ENCODE measurements at regions not wholly inside any gene's neighbourhood (a gene's known extent, or its start where the extent isn't known, plus 50 kb on each side); places are given as distances from the start of the nearest gene placed in this dataset.

DNA sequence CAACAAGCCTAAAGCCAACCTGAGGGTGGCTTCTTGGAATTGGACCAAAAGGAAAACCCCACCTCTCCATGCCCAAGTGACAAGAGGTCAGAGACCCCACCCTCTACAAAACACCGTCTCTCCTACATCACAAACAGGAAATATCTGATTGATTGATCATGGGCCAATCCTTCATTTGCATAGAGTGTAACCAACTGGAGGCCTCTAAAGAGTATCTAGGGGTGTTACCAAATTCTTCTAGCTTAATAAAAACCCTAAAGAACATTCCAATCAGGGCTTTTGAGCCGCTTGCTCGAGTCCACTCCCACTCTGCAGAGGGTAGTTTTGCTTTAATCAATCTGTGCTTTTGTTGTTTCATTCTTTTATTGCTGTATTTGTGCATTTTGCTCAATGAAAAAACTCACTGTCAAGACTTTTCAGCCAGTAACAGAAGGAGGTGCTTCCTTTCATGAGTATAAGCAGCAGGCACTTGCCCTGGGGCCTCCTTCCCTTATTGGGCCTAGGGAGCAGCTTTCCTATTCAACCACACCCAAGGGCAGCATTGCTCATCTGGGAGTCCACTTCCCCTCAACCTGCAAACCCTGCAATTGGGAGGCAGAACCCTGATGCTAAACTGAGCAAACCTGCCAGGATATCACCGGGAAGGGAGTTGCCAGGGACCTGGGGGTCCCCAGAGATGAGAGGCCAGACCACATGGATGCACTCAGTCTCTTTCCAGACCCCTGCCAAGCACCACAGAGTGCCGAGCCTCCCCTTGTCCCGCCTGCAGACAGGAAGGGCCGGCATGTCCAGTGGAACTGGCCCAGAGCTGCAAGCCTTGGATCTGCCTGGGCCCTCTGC is 154.3 kb upstream of the VSTM2B start:
- Histone ChIP-seq H3K4me3 (no peak overlapping the region), H3K9me3 (no peaks in the 10 kb centered on the region), H3K36me3 (no peaks in the 10 kb centered on the region), H3K27me3 (no peaks in the 10 kb centered on the region), H3K27ac (no peak overlapping the region), H3K4me1 (no peaks in the 10 kb centered on the region)
- WGBS (ENCODE audit: insufficient coverage, low coverage, low lambda C conversion rate, missing lambda C conversion rate), result 17% methylated on average over 3 of the region's 7 CpGs
- intact Hi-C loops (cut with DNase I), result no loop called here
- TF ChIP-seq CTCF (IDR thresholded peaks at IDR 0.05) (no peak), POLR2A (IDR thresholded peaks at IDR 0.05) (no peak)
- ATAC-seq, result peak in 1 of 4 donors; percentile 16
- no peak for DNase-seq

- no peak for TF ChIP-seq POLR2A (IDR thresholded peaks at IDR 0.05)
- no peak for TF ChIP-seq CTCF (IDR thresholded peaks at IDR 0.05)
- intact Hi-C loops (cut with DNase I), result no loop called here
- Histone ChIP-seq H3K4me1 (no peaks in the 10 kb centered on the region), H3K27ac (no peak overlapping the region), H3K4me3 (no peak overlapping the region), H3K27me3 (no peaks in the 10 kb centered on the region), H3K36me3 (no peaks in the 10 kb centered on the region), H3K9me3 (no peaks in the 10 kb centered on the region)
- ATAC-seq (no peak), DNase-seq (no peak)
- 18% methylated on average over 2 of the region's 5 CpGs for WGBS (ENCODE audit: insufficient coverage, low coverage, low lambda C conversion rate, missing lambda C conversion rate)
Observed at GRCh38 chr19:29372091-29372415, 153.7 kb upstream of the VSTM2B start.

DNA sequence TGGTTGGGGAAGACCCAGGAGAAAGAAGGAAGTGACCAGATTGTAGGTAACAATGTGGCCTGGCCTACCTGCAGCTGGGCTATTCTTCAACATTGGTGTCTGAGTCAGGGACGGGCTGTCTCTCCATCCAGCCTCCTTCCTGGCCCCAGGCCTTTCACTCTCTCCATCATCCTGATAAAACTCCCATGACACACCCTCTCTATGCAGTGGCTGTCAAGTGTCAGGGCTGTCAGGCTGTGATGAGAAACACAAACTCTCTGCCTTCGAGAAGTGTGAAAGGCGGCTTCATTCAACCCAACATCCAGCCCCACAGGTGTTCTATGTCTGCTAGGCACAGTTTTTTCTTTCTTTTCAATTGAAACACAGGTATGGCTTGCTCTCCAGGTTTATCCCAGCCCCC is 153.3 kb upstream of the VSTM2B start:
- no peaks in the 10 kb centered on the region for H3K4me1 ChIP-seq
- no peaks in the 10 kb centered on the region for H3K9me3 ChIP-seq
- H3K36me3 ChIP-seq, result no peaks in the 10 kb centered on the region
- H3K27me3 ChIP-seq, result no peaks in the 10 kb centered on the region
- DNase-seq, result no peak
- no peak overlapping the region for H3K4me3 ChIP-seq
- 49% methylated on average over 3 of the region's 3 CpGs for WGBS (ENCODE audit: insufficient coverage, low coverage, low lambda C conversion rate, missing lambda C conversion rate)
- no peak overlapping the region for H3K27ac ChIP-seq
- TF ChIP-seq POLR2A (IDR thresholded peaks at IDR 0.05), result no peak
- TF ChIP-seq CTCF (IDR thresholded peaks at IDR 0.05), result no peak
- intact Hi-C loops (cut with DNase I), result no loop called here
- ATAC-seq, result no peak

DNA sequence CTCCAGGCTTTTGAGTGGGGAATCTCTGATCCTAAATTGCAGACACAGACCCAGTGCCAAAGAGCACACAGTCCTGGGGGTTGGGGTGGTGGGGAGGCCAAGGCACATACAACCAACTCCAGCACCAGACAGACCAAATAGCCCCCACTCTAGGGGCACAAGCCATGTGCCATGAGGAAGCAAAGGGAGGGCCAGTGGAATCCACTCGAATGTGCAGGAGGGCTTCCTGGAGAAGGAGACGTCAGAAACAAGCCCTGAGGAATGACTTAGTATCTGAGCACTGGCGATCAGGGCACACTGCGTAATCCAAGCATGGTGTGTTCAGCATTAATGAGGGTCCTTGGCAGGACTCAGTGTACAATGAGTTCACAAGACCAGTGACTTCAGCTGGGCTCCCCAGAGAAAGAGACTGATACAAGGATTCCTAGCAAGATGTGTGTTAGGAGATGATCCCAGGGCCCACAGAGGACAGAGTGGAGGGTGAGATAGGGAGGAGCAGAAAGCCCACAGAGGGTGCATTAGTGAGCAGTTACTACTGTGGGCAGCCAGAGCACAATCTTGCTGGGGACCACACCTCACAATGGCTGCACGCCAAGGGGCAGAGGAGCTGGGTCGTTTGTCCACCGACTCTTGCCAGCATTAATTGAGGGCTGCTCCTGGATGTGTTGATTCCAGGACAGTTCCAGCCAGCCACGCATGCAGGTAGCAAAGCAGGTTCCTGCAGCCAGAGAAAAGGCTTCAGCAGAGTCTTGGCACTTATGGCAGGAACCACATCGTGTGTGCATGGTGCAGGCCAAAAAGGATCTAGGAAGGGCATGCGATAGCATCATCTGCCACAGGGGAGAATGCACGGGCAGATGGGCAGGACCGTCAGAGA is 152.6 kb upstream of the VSTM2B start:
- no peak overlapping the region for H3K4me3 ChIP-seq
- intact Hi-C loops (cut with DNase I), result no loop called here
- WGBS (ENCODE audit: insufficient coverage, low coverage, low lambda C conversion rate, missing lambda C conversion rate), result 48% methylated on average over 5 of the region's 12 CpGs
- DNase-seq, result peak in 1 of 3 donors; percentile 27
- TF ChIP-seq CTCF (IDR thresholded peaks at IDR 0.05) (no peak), POLR2A (IDR thresholded peaks at IDR 0.05) (no peak)
- no peak overlapping the region for H3K27ac ChIP-seq
- no peaks in the 10 kb centered on the region for H3K9me3 ChIP-seq
- H3K27me3 ChIP-seq, result no peaks in the 10 kb centered on the region
- no peaks in the 10 kb centered on the region for H3K36me3 ChIP-seq
- ATAC-seq, result no peak
- no peaks in the 10 kb centered on the region for H3K4me1 ChIP-seq

Data from right lobe of liver (tissue), 6 donors.